ENCODE measurements at regions not wholly inside any gene's neighbourhood (a gene's known extent, or its start where the extent isn't known, plus 50 kb on each side); places are given as distances from the start of the nearest gene placed in this dataset.
"Not testable (repeated sequence)": the region's sequence is repeated elsewhere in the genome, so short reads cannot be mapped to it uniquely, and the experiment has no call there.

- H3K27me3 Mint-ChIP-seq: peaks cover 5% of the 10 kb centered on the region
- ChIA-PET POLR2A (no interaction called here), CTCF (no interaction called here)
- DNase-seq (no peak), ATAC-seq (no peak)
- intact Hi-C loops (cut with DNase I, micrococcal nuclease): no loop called here
- no peaks in the 10 kb centered on the region for H3K9me3 Mint-ChIP-seq (ENCODE audit: low read depth)
- no peak overlapping the region for H3K4me3 Mint-ChIP-seq
- no peaks in the 10 kb centered on the region for H3K36me3 Mint-ChIP-seq (ENCODE audit: low read depth)
- no peak overlapping the region for H3K27ac Mint-ChIP-seq
- no peaks in the 10 kb centered on the region for H3K4me1 Mint-ChIP-seq
Observed at GRCh38 chr5:110973510-110973909, 98.0 kb upstream of the TSLP start.

GRCh38 chr5:110977915-110978314, 93.6 kb upstream of the TSLP start:
- no peak overlapping the region for H3K4me3 Mint-ChIP-seq
- H3K4me1 Mint-ChIP-seq: no peaks in the 10 kb centered on the region
- POLR2A ChIA-PET: no interaction called here
- ATAC-seq (no peak), DNase-seq (no peak)
- no peaks in the 10 kb centered on the region for H3K36me3 Mint-ChIP-seq (ENCODE audit: low read depth)
- CTCF ChIA-PET: no interaction called here
- intact Hi-C loops (cut with DNase I, micrococcal nuclease): no loop called here
- peaks cover 5% of the 10 kb centered on the region for H3K9me3 Mint-ChIP-seq (ENCODE audit: low read depth)
- no peak overlapping the region for H3K27ac Mint-ChIP-seq
- peaks cover 8% of the 10 kb centered on the region for H3K27me3 Mint-ChIP-seq

DNA sequence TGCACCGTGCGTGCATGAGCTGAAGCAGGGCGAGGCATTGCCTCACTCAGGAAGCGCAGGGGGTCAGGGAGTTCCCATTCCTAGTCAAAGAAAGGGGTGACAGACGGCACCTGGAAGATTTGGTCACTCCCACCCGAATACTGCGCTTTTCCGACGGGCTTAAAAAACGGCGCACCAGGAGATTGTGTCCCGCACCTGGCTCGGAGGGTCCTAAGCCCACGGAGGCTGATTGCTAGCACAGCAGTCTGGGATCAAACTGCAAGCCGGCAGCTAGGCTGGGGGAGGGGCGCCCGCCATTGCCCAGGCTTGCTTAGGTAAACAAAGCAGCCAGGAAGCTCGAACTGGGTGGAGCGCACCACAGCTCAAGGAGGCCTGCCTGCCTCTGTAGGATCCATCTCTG, 85.6 kb upstream of the TSLP start:
- H3K27ac Mint-ChIP-seq; H3K4me3 Mint-ChIP-seq; H3K4me1 Mint-ChIP-seq; H3K36me3 Mint-ChIP-seq (ENCODE audit: low read depth); H3K27me3 Mint-ChIP-seq; ATAC-seq; CTCF ChIA-PET; H3K9me3 Mint-ChIP-seq (ENCODE audit: low read depth); DNase-seq; POLR2A ChIA-PET: not testable (repeated sequence)
- intact Hi-C loops (cut with DNase I, micrococcal nuclease): loop anchor here in 1 of 2 experiments (2.0 kb wide), 1 partner anchor 17 kb away; no protein-coding TSS in a partner anchor

- H3K9me3 Mint-ChIP-seq (ENCODE audit: low read depth); POLR2A ChIA-PET; H3K27ac Mint-ChIP-seq; CTCF ChIA-PET; H3K27me3 Mint-ChIP-seq; H3K36me3 Mint-ChIP-seq (ENCODE audit: low read depth); H3K4me1 Mint-ChIP-seq; H3K4me3 Mint-ChIP-seq; DNase-seq; ATAC-seq; intact Hi-C loops (cut with DNase I, micrococcal nuclease): not testable (repeated sequence)
Observed at GRCh38 chr5:110987573-110987972, 83.9 kb upstream of the TSLP start.

DNA sequence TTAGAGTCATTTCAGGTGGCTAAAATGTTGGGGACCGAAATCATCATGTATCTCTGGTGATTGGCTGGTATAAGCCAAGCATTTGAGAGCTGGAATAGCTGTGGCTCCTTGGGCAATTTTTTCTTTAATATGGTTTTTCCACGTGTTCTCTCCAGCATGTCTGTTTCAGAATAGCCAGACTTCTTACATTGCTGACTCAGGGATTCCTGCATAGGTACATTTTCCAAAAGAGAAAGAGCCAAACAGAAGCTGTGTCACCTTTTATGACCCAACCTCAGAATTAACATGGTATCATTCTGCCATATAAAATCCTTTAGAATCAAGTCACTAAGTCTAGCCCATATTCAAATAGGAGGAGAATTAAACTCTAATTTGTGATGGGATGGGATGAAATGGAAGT, 74.8 kb upstream of the TSLP start:
- DNase-seq (no peak), ATAC-seq (no peak)
- intact Hi-C loops (cut with DNase I, micrococcal nuclease): no loop called here
- Mint-ChIP-seq H3K27me3 (peaks cover 9% of the 10 kb centered on the region), H3K27ac (no peak overlapping the region), H3K36me3 (ENCODE audit: low read depth) (no peaks in the 10 kb centered on the region), H3K9me3 (ENCODE audit: low read depth) (no peaks in the 10 kb centered on the region), H3K4me1 (no peaks in the 10 kb centered on the region), H3K4me3 (no peak overlapping the region)
- CTCF ChIA-PET: interaction anchor here (0.7 kb wide), 1 partner anchor 731 kb away, joined by 3 read pairs; no protein-coding TSS in a partner anchor
- POLR2A ChIA-PET: no interaction called here

- no peak for DNase-seq
- H3K4me1 Mint-ChIP-seq: no peaks in the 10 kb centered on the region
- H3K4me3 Mint-ChIP-seq: no peak overlapping the region
- ATAC-seq: no peak
- H3K27me3 Mint-ChIP-seq: peaks cover 7% of the 10 kb centered on the region
- ChIA-PET CTCF (interaction anchor here (1.0 kb wide), 1 partner anchor 10 kb away, joined by 3 read pairs; no protein-coding TSS in a partner anchor), POLR2A (no interaction called here)
- no peaks in the 10 kb centered on the region for H3K36me3 Mint-ChIP-seq (ENCODE audit: low read depth)
- H3K9me3 Mint-ChIP-seq (ENCODE audit: low read depth): no peaks in the 10 kb centered on the region
- no peak overlapping the region for H3K27ac Mint-ChIP-seq
- intact Hi-C loops (cut with DNase I, micrococcal nuclease): loop anchor here in 1 of 2 experiments (2.0 kb wide), 1 partner anchor 17 kb away; no protein-coding TSS in a partner anchor
Observed at GRCh38 chr5:111002036-111002435, 69.5 kb upstream of the TSLP start.

DNA sequence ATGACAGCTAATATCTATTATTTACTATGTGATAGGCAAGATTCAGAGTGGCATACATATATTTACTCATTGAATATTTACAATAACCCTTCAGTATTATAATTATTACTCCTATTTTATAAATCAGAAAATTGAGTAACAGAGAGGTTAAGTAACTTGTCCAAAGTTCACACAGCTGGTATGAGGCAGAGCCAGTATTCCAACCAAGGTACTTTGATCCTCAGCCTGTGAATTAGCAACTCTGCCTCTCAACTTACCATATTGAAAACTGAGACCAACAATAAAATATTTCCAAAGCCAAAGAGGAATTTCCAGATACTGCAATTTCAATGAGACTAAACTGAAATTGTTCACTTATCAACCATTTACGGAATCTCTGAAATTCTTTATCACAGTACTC, 67.9 kb upstream of the TSLP start:
- ChIA-PET CTCF (no interaction called here), POLR2A (no interaction called here)
- Mint-ChIP-seq H3K36me3 (ENCODE audit: low read depth) (no peaks in the 10 kb centered on the region), H3K9me3 (ENCODE audit: low read depth) (no peaks in the 10 kb centered on the region), H3K27ac (no peak overlapping the region), H3K27me3 (peaks cover 7% of the 10 kb centered on the region), H3K4me3 (no peak overlapping the region), H3K4me1 (no peaks in the 10 kb centered on the region)
- ATAC-seq: no peak
- intact Hi-C loops (cut with DNase I, micrococcal nuclease): loop anchor here in 1 of 2 experiments (2.0 kb wide), 1 partner anchor 19 kb away; no protein-coding TSS in a partner anchor
- no peak for DNase-seq

DNA sequence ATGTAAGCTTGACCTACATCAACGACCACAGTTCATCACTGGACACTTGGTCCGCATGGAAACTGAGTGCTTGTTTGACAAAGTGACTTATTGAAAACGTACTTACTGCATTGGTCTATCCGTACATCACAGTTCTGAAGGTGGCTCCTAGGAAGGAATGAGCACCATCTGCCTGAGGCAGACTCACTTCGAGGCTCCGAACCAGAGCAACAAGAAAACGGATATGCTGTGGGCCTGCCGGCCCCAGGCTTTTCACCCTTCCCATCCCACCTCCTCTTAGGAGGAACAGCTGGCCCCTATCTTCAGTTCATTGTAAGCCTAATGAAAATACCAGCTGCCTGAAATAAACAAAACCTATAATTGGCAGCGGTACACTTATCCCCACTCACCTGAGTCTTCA, 67.2 kb upstream of the TSLP start:
- no peak for ATAC-seq
- POLR2A ChIA-PET: no interaction called here

GRCh38 chr5:111010783-111011182, 60.7 kb upstream of the TSLP start:
- DNase-seq: no peak
- intact Hi-C loops (cut with DNase I, micrococcal nuclease): no loop called here
- no peaks in the 10 kb centered on the region for H3K4me1 Mint-ChIP-seq
- POLR2A ChIA-PET: no interaction called here
- H3K36me3 Mint-ChIP-seq (ENCODE audit: low read depth): no peaks in the 10 kb centered on the region
- H3K4me3 Mint-ChIP-seq: no peak overlapping the region
- no peak for ATAC-seq
- CTCF ChIA-PET: no interaction called here
- no peak overlapping the region for H3K27ac Mint-ChIP-seq
- H3K9me3 Mint-ChIP-seq (ENCODE audit: low read depth): no peaks in the 10 kb centered on the region
- peaks cover 16% of the 10 kb centered on the region for H3K27me3 Mint-ChIP-seq

More for the DNA sequence above, 67.2 kb upstream of the TSLP start:
- CTCF ChIA-PET: no interaction called here
- intact Hi-C loops (cut with DNase I, micrococcal nuclease): no loop called here
- no peak overlapping the region for H3K4me3 Mint-ChIP-seq
- H3K9me3 Mint-ChIP-seq (ENCODE audit: low read depth): no peaks in the 10 kb centered on the region
- no peak overlapping the region for H3K27ac Mint-ChIP-seq
- H3K27me3 Mint-ChIP-seq: peaks cover 9% of the 10 kb centered on the region
- no peaks in the 10 kb centered on the region for H3K4me1 Mint-ChIP-seq
- DNase-seq: no peak
- H3K36me3 Mint-ChIP-seq (ENCODE audit: low read depth): no peaks in the 10 kb centered on the region

DNA sequence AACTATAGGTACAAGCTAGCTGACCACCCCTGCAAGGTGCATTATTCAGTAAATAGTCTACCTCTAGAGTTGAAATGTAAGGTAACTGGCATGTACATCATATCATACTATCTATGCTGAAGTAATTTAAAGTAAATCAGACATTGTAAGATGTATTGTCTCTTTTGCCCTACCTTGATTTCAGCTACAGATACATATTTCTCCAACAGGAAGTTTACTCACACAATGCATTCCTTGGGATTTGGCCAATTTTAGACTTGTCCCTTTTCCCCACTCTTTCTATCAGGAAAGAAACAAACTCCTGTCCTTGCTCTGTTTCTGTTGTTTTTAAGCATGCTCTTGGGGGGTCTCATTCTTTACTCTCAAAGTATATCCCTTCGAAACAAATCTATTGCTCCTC, 58.5 kb upstream of the TSLP start:
- no peak for DNase-seq
- no peaks in the 10 kb centered on the region for H3K4me1 Mint-ChIP-seq
- POLR2A ChIA-PET: no interaction called here

GRCh38 chr5:111016801-111017200, 54.7 kb upstream of the TSLP start:
- Mint-ChIP-seq H3K27me3 (peaks cover 26% of the 10 kb centered on the region), H3K4me1 (no peaks in the 10 kb centered on the region), H3K27ac (no peak overlapping the region), H3K4me3 (no peak overlapping the region), H3K9me3 (ENCODE audit: low read depth) (no peaks in the 10 kb centered on the region), H3K36me3 (ENCODE audit: low read depth) (no peaks in the 10 kb centered on the region)
- intact Hi-C loops (cut with DNase I, micrococcal nuclease): no loop called here
- ATAC-seq (no peak), DNase-seq (no peak)
- ChIA-PET POLR2A (no interaction called here), CTCF (interaction anchor here (0.6 to 0.8 kb wide), 2 partner anchors 28 to 1074 kb away, joined by 3 read pairs; no protein-coding TSS in a partner anchor)

More for the DNA sequence above, 58.5 kb upstream of the TSLP start:
- no peaks in the 10 kb centered on the region for H3K36me3 Mint-ChIP-seq (ENCODE audit: low read depth)
- H3K9me3 Mint-ChIP-seq (ENCODE audit: low read depth): no peaks in the 10 kb centered on the region
- no peak overlapping the region for H3K27ac Mint-ChIP-seq
- CTCF ChIA-PET: interaction anchor here (1.0 kb wide), 1 partner anchor 11 kb away, joined by 3 read pairs; no protein-coding TSS in a partner anchor
- H3K27me3 Mint-ChIP-seq: peaks cover 24% of the 10 kb centered on the region
- no peak overlapping the region for H3K4me3 Mint-ChIP-seq
- no peak for ATAC-seq
- intact Hi-C loops (cut with DNase I, micrococcal nuclease): no loop called here

GRCh38 chr5:111017731-111018130, 53.8 kb upstream of the TSLP start:
- ATAC-seq (no peak), DNase-seq (no peak)
- H3K4me3 Mint-ChIP-seq: no peak overlapping the region
- no peaks in the 10 kb centered on the region for H3K4me1 Mint-ChIP-seq
- H3K9me3 Mint-ChIP-seq (ENCODE audit: low read depth): no peaks in the 10 kb centered on the region
- ChIA-PET CTCF (no interaction called here), POLR2A (no interaction called here)
- no peaks in the 10 kb centered on the region for H3K36me3 Mint-ChIP-seq (ENCODE audit: low read depth)
- H3K27me3 Mint-ChIP-seq: peaks cover 26% of the 10 kb centered on the region
- intact Hi-C loops (cut with DNase I, micrococcal nuclease): no loop called here
- no peak overlapping the region for H3K27ac Mint-ChIP-seq

Data from activated CD4-positive, alpha-beta T cell treated with anti-CD3 and anti-CD28 coated beads for 36 hours (primary cell).